NB4 (cell line): ENCODE measurements at regions not wholly inside any gene's neighbourhood (a gene's known extent, or its start where the extent isn't known, plus 50 kb on each side); places are given as distances from the start of the nearest gene placed in this dataset.

Experiments used
- CTCF ChIP-seq: IDR thresholded peaks from one replicate; pipeline ENCODE4 v1.5.1; 2012; ENCODE audit warnings: low read depth, low read length
- MAX ChIP-seq: IDR thresholded peaks from 2 replicates; pipeline ENCODE4 v1.6.1; 2011; ENCODE audit warnings: low read depth, low read length
- MYC ChIP-seq: IDR thresholded peaks from 2 replicates; pipeline ENCODE4 v1.6.1; 2011; ENCODE audit warnings: low read depth, low read length
- POLR2A ChIP-seq: IDR thresholded peaks from 2 replicates; pipeline ENCODE4 v1.6.1; 2011; ENCODE audit warnings: mild to moderate bottlenecking; ENCODE audit not compliant: insufficient read length; ENCODE audit errors: extremely low read depth

GRCh38 chr12:98328467-98328866 is 186.9 kb upstream of the TMPO start:
- TF ChIP-seq CTCF: no peak
- TF ChIP-seq POLR2A: no peak
- no peak for TF ChIP-seq MAX
- no peak for TF ChIP-seq MYC
